ENCODE measurements at regions not wholly inside any gene's neighbourhood (a gene's known extent, or its start where the extent isn't known, plus 50 kb on each side); places are given as distances from the start of the nearest gene placed in this dataset.

DNA sequence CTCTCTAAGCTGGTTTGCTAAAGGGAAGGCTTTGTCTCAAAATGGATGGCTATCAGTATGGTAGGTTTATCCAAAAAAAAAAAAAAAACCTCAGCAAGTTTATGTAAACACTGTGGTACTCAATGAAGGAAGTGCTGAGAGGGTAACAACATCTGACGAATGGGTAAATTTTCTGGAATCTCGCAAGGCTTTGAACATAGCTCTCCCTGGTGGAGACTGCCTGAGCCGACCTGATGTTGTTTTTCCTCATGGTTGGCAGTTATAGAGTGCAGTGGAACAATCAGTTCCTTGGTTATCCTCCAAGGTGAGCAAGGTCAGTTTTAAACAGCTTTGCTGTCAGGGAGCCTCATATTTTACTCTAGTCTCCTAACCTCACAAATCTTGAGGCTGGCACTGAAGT is 94.6 kb downstream of the ZPLD1 start:
- TF ChIP-seq ZNF384 (IDR thresholded peaks at IDR 0.05) (peak; percentile 59), FOXA1 (IDR thresholded peaks at IDR 0.05) (no peak), SP1 (IDR thresholded peaks at IDR 0.05) (no peak), BHLHE40 (IDR thresholded peaks at IDR 0.05; ENCODE audit: borderline replicate concordance) (no peak)
- DNase-seq (ENCODE audit: extremely low spot score), result peak; percentile 41
- ChIA-PET CTCF (interaction anchor here (0.6 to 3.5 kb wide), 5 partner anchors 16 to 300 kb away, joined by 4 to 25 read pairs (median 7); no protein-coding TSS in a partner anchor), POLR2A (no interaction called here)

DNA sequence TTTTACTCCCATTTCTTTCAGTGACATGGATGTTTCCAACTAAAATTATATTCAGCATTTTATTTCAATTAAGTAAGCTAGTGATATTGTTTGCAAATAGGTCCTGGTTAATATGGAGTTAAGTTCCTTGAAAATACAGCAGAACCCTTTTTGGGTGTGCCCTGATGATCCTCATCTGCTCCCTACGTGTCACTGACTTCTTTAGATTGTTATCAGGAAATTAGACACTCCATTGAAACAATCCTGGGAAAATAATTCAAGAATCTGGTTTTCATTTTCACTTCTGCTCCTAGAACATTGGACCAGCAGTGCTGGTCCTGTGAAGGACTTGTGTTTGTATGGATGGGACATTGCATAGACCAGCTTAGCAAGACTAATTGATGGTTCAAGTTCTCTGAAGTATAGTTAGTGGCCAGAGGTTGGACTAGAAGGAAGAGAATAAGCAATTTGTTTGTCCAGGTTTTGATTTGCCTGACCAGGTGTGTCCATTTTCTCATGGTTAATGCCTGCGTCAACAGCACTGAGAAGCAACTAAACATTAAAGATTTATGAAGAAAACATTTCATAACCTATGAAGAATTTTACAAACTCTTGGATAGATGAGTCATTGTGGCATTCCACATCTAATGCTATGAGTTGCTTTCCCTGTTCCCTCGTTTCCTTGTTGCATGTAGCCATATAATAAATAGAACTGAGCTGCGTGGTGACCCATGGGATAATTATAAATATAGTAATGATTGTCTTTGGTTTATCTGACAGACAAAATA is 95.8 kb downstream of the ZPLD1 start:
- CTCF ChIA-PET, result interaction anchor here (1.8 to 3.5 kb wide), 2 partner anchors 295 to 302 kb away, joined by 6 to 25 read pairs; no protein-coding TSS in a partner anchor
- DNase-seq (ENCODE audit: extremely low spot score), result no peak
- TF ChIP-seq CTBP1 (IDR thresholded peaks at IDR 0.05; ENCODE audit: borderline replicate concordance) (no peak), BHLHE40 (IDR thresholded peaks at IDR 0.05; ENCODE audit: borderline replicate concordance) (no peak), ARNT (IDR thresholded peaks at IDR 0.05) (no peak), FOXK2 (IDR thresholded peaks at IDR 0.05) (no peak), SP1 (IDR thresholded peaks at IDR 0.05) (no peak), FOXM1 (IDR thresholded peaks at IDR 0.05; ENCODE audit: borderline replicate concordance) (no peak), PKNOX1 (IDR thresholded peaks at IDR 0.05) (no peak), ELF4 (IDR thresholded peaks at IDR 0.05) (no peak), FOXA1 (IDR thresholded peaks at IDR 0.05) (no peak), LEF1 (IDR thresholded peaks at IDR 0.05; ENCODE audit: borderline replicate concordance) (no peak), NFRKB (IDR thresholded peaks at IDR 0.05) (no peak), ZNF384 (IDR thresholded peaks at IDR 0.05) (no peak), SUZ12 (IDR thresholded peaks at IDR 0.05) (no peak), TARDBP (IDR thresholded peaks at IDR 0.05) (no peak)
- POLR2A ChIA-PET, result no interaction called here

GRCh38 chr3:102531686-102532085 is 96.9 kb downstream of the ZPLD1 start:
- CTCF ChIA-PET, result no interaction called here
- POLR2A ChIA-PET, result no interaction called here
- no peak for DNase-seq (ENCODE audit: extremely low spot score)
- TF ChIP-seq LEF1 (IDR thresholded peaks at IDR 0.05; ENCODE audit: borderline replicate concordance), result no peak
- TF ChIP-seq NFRKB (IDR thresholded peaks at IDR 0.05), result no peak
- TF ChIP-seq FOXK2 (IDR thresholded peaks at IDR 0.05), result no peak
- TF ChIP-seq SUZ12 (IDR thresholded peaks at IDR 0.05), result no peak
- no peak for TF ChIP-seq ARNT (IDR thresholded peaks at IDR 0.05)
- TF ChIP-seq CTBP1 (IDR thresholded peaks at IDR 0.05; ENCODE audit: borderline replicate concordance), result no peak
- no peak for TF ChIP-seq FOXA1 (IDR thresholded peaks at IDR 0.05)

DNA sequence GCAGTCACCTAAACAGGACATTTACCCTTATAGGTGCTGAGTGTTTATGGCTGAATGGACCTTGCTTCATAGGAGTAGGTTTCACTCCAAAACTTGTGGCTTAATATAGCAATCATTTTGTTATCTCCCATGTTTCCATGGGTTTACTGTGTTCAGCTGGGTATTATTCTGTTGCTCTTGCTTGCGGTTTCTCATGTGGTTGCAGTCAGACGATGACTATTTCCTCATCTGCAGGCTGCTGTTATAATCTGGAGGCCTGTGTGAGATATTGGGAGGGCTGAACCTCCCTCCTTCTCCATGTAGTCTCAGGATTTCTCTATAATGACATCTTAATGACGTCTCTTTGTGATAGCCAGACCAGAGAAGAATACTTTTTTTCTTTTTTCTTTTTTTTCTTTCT is 98.1 kb downstream of the ZPLD1 start:
- ChIA-PET CTCF (no interaction called here), POLR2A (no interaction called here)
- no peak for TF ChIP-seq L3MBTL2 (conservative IDR thresholded peaks at IDR 0.05)
- TF ChIP-seq SUZ12 (IDR thresholded peaks at IDR 0.05), result no peak
- no peak for TF ChIP-seq PKNOX1 (IDR thresholded peaks at IDR 0.05)
- no peak for TF ChIP-seq CTBP1 (IDR thresholded peaks at IDR 0.05; ENCODE audit: borderline replicate concordance)
- no peak for TF ChIP-seq ELF4 (IDR thresholded peaks at IDR 0.05)
- no peak for TF ChIP-seq BHLHE40 (IDR thresholded peaks at IDR 0.05; ENCODE audit: borderline replicate concordance)
- no peak for TF ChIP-seq FOXA1 (IDR thresholded peaks at IDR 0.05)
- TF ChIP-seq FOXK2 (IDR thresholded peaks at IDR 0.05), result no peak
- no peak for TF ChIP-seq LEF1 (IDR thresholded peaks at IDR 0.05; ENCODE audit: borderline replicate concordance)
- TF ChIP-seq FOXM1 (IDR thresholded peaks at IDR 0.05; ENCODE audit: borderline replicate concordance), result no peak
- no peak for TF ChIP-seq SP1 (IDR thresholded peaks at IDR 0.05)
- no peak for TF ChIP-seq HDGF (IDR thresholded peaks at IDR 0.05; ENCODE audit: borderline replicate concordance)
- TF ChIP-seq TARDBP (IDR thresholded peaks at IDR 0.05), result no peak
- no peak for TF ChIP-seq ZNF384 (IDR thresholded peaks at IDR 0.05)
- TF ChIP-seq NFRKB (IDR thresholded peaks at IDR 0.05), result no peak
- no peak for TF ChIP-seq ARNT (IDR thresholded peaks at IDR 0.05)
- no peak for DNase-seq (ENCODE audit: extremely low spot score)

GRCh38 chr3:102533784-102534183 is 99.0 kb downstream of the ZPLD1 start:
- no peak for DNase-seq (ENCODE audit: extremely low spot score)
- CTCF ChIA-PET, result interaction anchor here (0.5 kb wide), 1 partner anchor 75 kb away, joined by 3 read pairs; no protein-coding TSS in a partner anchor
- TF ChIP-seq BHLHE40 (IDR thresholded peaks at IDR 0.05; ENCODE audit: borderline replicate concordance), result no peak
- POLR2A ChIA-PET, result no interaction called here

- ChIA-PET CTCF (interaction anchor here (0.6 to 4.0 kb wide), 7 partner anchors 9 to 731 kb away, joined by 3 to 62 read pairs (median 4); no protein-coding TSS in a partner anchor), POLR2A (no interaction called here)
- TF ChIP-seq FOXM1 (IDR thresholded peaks at IDR 0.05; ENCODE audit: borderline replicate concordance) (no peak), HDGF (IDR thresholded peaks at IDR 0.05; ENCODE audit: borderline replicate concordance) (no peak), LEF1 (IDR thresholded peaks at IDR 0.05; ENCODE audit: borderline replicate concordance) (no peak), PKNOX1 (IDR thresholded peaks at IDR 0.05) (peak; percentile 37; the same call in 1 of the 2 replicates), ARNT (IDR thresholded peaks at IDR 0.05) (no peak), ZNF384 (IDR thresholded peaks at IDR 0.05) (no peak)
- peak; percentile 45 for DNase-seq (ENCODE audit: extremely low spot score)
Measured at GRCh38 chr3:102536456-102536855, 101.6 kb downstream of the ZPLD1 start.

All from HEK293T (cell line).